Trophoblast cell (in vitro differentiated cells and primary cell): ENCODE measurements at regions not wholly inside any gene's neighbourhood (a gene's known extent, or its start where the extent isn't known, plus 50 kb on each side); places are given as distances from the start of the nearest gene placed in this dataset.

Source experiments
- DNase-seq, 2 donors: peaks; one replicate each; pipeline ENCODE4 v3.0.0-alpha.2; 2016
- H2AFZ ChIP-seq: 2 replicates; pipeline ENCODE4 v1.6.1; 2013; ENCODE audit warnings: low read length, moderate library complexity, mild to moderate bottlenecking; ENCODE audit not compliant: insufficient read depth, poor library complexity
- H2AK5ac ChIP-seq: 2 replicates; pipeline ENCODE4 v1.6.1; 2013; ENCODE audit warnings: mild to moderate bottlenecking, low read length
- H2BK120ac ChIP-seq: 2 replicates; pipeline ENCODE4 v1.6.1; 2013; ENCODE audit warnings: low read length, mild to moderate bottlenecking, moderate library complexity; ENCODE audit not compliant: insufficient read depth, poor library complexity
- H2BK12ac ChIP-seq: 2 replicates; pipeline ENCODE4 v1.6.1; 2013; ENCODE audit warnings: mild to moderate bottlenecking, low read length, moderate library complexity
- H2BK5ac ChIP-seq: 2 replicates; pipeline ENCODE4 v1.6.1; 2013; ENCODE audit warnings: low read length, low read depth, moderate library complexity, mild to moderate bottlenecking; ENCODE audit not compliant: poor library complexity
- H3K14ac ChIP-seq: 2 replicates; pipeline ENCODE4 v1.6.1; 2013; ENCODE audit warnings: mild to moderate bottlenecking, low read length
- H3K18ac ChIP-seq: 2 replicates; pipeline ENCODE4 v1.6.1; 2013; ENCODE audit warnings: mild to moderate bottlenecking, low read length
- H3K23ac ChIP-seq: 2 replicates; pipeline ENCODE4 v1.6.1; 2013; ENCODE audit warnings: low read length
- H3K27ac ChIP-seq: 2 replicates; pipeline ENCODE4 v1.5.1; 2013; ENCODE audit warnings: low read depth, mild to moderate bottlenecking, inconsistent platforms, low read length, moderate library complexity
- H3K27me3 ChIP-seq: 2 replicates; pipeline ENCODE4 v1.6.1; 2013; ENCODE audit warnings: inconsistent platforms, mild to moderate bottlenecking, low read length, moderate library complexity; ENCODE audit not compliant: insufficient read depth
- H3K36me3 ChIP-seq, 2 experiments: 1 replicate in 1 of 2; 2 replicates in 1 of 2; pipeline ENCODE4 v1.6.1; 2013; ENCODE audit warnings: low read length in 2 of 2, mild to moderate bottlenecking in 2 of 2, moderate library complexity in 1 of 2; ENCODE audit not compliant: insufficient read depth in 2 of 2, control insufficient read depth in 1 of 2
- H3K4ac ChIP-seq: 2 replicates; pipeline ENCODE4 v1.6.1; 2013; ENCODE audit warnings: low read depth, mild to moderate bottlenecking, low read length, moderate library complexity
- H3K4me1 ChIP-seq, 2 experiments: 1 replicate in 1 of 2; 2 replicates in 1 of 2; pipeline ENCODE4 v1.6.1; 2013; ENCODE audit warnings: low read length in 2 of 2, mild to moderate bottlenecking in 2 of 2, moderate library complexity in 1 of 2; ENCODE audit not compliant: insufficient read depth in 2 of 2, control insufficient read depth in 1 of 2
- H3K4me2 ChIP-seq: 2 replicates; pipeline ENCODE4 v1.6.1; 2013; ENCODE audit warnings: inconsistent platforms, mild to moderate bottlenecking, low read length, moderate library complexity
- H3K4me3 ChIP-seq: 2 replicates; pipeline ENCODE4 v1.5.1; 2013; ENCODE audit warnings: mild to moderate bottlenecking, low read depth, low read length, inconsistent platforms
- H3K79me1 ChIP-seq: one replicate; pipeline ENCODE4 v1.6.1; 2013; ENCODE audit warnings: low read length
- H3K79me2 ChIP-seq: 2 replicates; pipeline ENCODE4 v1.6.1; 2013; ENCODE audit warnings: low read length, mild to moderate bottlenecking; ENCODE audit not compliant: control insufficient read depth, insufficient read depth, poor library complexity
- H3K9ac ChIP-seq: 2 replicates; pipeline ENCODE4 v1.6.1; 2013; ENCODE audit warnings: mild to moderate bottlenecking, low read length
- H3K9me3 ChIP-seq: 2 replicates; pipeline ENCODE4 v1.6.1; 2013; ENCODE audit warnings: low read depth, mild to moderate bottlenecking, control low read depth, inconsistent platforms, low read length; ENCODE audit not compliant: insufficient read depth
- H4K12ac ChIP-seq: 2 replicates; pipeline ENCODE4 v1.6.1; 2013; ENCODE audit warnings: low read depth, mild to moderate bottlenecking, low read length, moderate library complexity
- H4K8ac ChIP-seq: 2 replicates; pipeline ENCODE4 v1.6.1; 2013; ENCODE audit warnings: low read depth, mild to moderate bottlenecking, low read length, moderate library complexity
- H4K91ac ChIP-seq: one replicate; pipeline ENCODE4 v1.6.1; 2013; ENCODE audit warnings: low read depth, mild to moderate bottlenecking, low read length, moderate library complexity
- whole genome bisulfite sequencing: extraction: QIAGEN DNeasy Blood & Tissue Kit; methylation state at CpG from one replicate; pipeline ENCODE4 v1.1.7; 2013; ENCODE audit warnings: missing lambda C conversion rate; ENCODE audit not compliant: insufficient read length, insufficient coverage; ENCODE audit errors: extremely low coverage; 5-methylcytosine and 5-hydroxymethylcytosine counted together

DNA sequence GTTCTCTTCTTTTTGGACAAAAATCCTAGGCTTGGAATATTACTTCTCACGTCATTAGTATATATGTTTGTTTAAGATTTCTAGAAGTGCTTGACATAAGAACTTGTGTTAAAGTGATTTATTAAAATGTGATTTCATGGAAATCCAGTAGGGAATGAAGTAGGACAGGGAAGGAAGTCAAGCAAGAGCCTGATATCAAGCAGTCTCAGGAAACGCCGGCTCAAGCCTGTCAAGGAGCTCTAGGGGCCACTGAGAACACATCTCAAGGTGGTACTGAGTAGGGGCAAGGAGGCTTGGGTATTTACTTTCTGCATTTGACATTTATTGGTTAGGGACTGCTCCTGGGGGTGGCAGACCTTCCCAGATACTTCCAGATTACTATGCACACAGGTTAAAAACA lies 920.9 kb upstream of the GJE1 start:
- H3K9me3 ChIP-seq: no peaks in the 10 kb centered on the region
- no peak overlapping the region for H2BK120ac ChIP-seq
- WGBS: no CpG with 5 or more reads among the region's 3 CpGs
- H3K4me1 ChIP-seq: no peaks in the 10 kb centered on the region
- no peak overlapping the region for H4K8ac ChIP-seq
- H2AFZ ChIP-seq: no peak overlapping the region
- no peak overlapping the region for H3K27ac ChIP-seq
- H3K79me1 ChIP-seq: no peaks in the 10 kb centered on the region
- no peak overlapping the region for H3K4ac ChIP-seq
- H4K91ac ChIP-seq: no peak overlapping the region
- H3K4me3 ChIP-seq: no peak overlapping the region
- no peak overlapping the region for H2BK12ac ChIP-seq
- no peak for DNase-seq
- H3K79me2 ChIP-seq: no peaks in the 10 kb centered on the region
- no peaks in the 10 kb centered on the region for H3K27me3 ChIP-seq
- H3K23ac ChIP-seq: no peak overlapping the region
- H3K18ac ChIP-seq: no peak overlapping the region
- H2AK5ac ChIP-seq: no peak overlapping the region
- no peak overlapping the region for H3K9ac ChIP-seq
- H3K14ac ChIP-seq: no peak overlapping the region
- no peak overlapping the region for H4K12ac ChIP-seq
- no peak overlapping the region for H3K4me2 ChIP-seq
- H2BK5ac ChIP-seq: no peak overlapping the region
- no peaks in the 10 kb centered on the region for H3K36me3 ChIP-seq

- Histone ChIP-seq H2BK5ac (no peak overlapping the region), H3K4me3 (no peak overlapping the region), H3K27ac (no peak overlapping the region), H2AK5ac (no peak overlapping the region), H3K4ac (no peak overlapping the region), H3K4me1 (no peaks in the 10 kb centered on the region), H2BK120ac (no peak overlapping the region), H3K14ac (no peak overlapping the region), H3K9me3 (no peaks in the 10 kb centered on the region), H4K8ac (no peak overlapping the region), H2AFZ (no peak overlapping the region), H4K12ac (no peak overlapping the region), H3K18ac (no peak overlapping the region), H3K79me2 (no peaks in the 10 kb centered on the region), H4K91ac (no peak overlapping the region), H3K23ac (no peak overlapping the region), H3K27me3 (no peaks in the 10 kb centered on the region), H3K79me1 (no peaks in the 10 kb centered on the region), H2BK12ac (no peak overlapping the region), H3K9ac (no peak overlapping the region), H3K4me2 (no peak overlapping the region), H3K36me3 (no peaks in the 10 kb centered on the region)
- no CpG with 5 or more reads among the region's 1 CpG for WGBS
- no peak for DNase-seq
These were observed 921.8 kb upstream of the GJE1 start for GRCh38 chr6:141210901-141211300.

DNA sequence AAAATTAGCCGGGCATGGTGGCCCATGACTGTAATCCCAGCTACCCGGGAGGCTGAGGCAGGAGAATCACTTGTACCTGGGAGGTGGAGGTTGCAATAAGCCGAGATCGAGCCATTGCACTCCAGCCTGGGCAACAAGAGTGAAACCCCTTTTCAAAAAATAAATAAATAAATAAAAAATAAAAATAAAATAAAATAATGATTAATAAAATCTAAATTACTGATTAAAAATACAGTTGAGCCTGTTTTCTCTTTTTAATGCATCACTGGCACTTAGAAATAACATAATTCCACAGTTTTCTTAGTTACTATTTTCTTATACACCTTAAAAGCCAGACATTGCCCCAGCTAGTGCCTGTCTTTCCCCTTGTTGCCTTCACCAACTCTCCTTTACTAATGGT lies 922.8 kb upstream of the GJE1 start:
- Histone ChIP-seq H3K9me3 (no peaks in the 10 kb centered on the region), H3K9ac (no peak overlapping the region), H3K23ac (no peak overlapping the region), H4K12ac (no peak overlapping the region), H3K14ac (no peak overlapping the region), H3K4me2 (no peak overlapping the region), H2BK12ac (no peak overlapping the region), H4K91ac (no peak overlapping the region), H2AK5ac (no peak overlapping the region), H3K4me3 (no peak overlapping the region), H3K79me1 (no peaks in the 10 kb centered on the region), H4K8ac (no peak overlapping the region), H3K36me3 (no peaks in the 10 kb centered on the region), H3K79me2 (no peaks in the 10 kb centered on the region), H3K4me1 (no peaks in the 10 kb centered on the region), H3K4ac (no peak overlapping the region), H3K27me3 (no peaks in the 10 kb centered on the region), H2BK5ac (no peak overlapping the region), H3K27ac (no peak overlapping the region), H2BK120ac (no peak overlapping the region), H3K18ac (no peak overlapping the region), H2AFZ (no peak overlapping the region)
- no peak for DNase-seq
- no CpG with 5 or more reads among the region's 4 CpGs for WGBS

GRCh38 chr6:141208101-141208500 lies 924.6 kb upstream of the GJE1 start:
- Histone ChIP-seq H3K79me2 (no peaks in the 10 kb centered on the region), H4K91ac (no peak overlapping the region), H4K12ac (no peak overlapping the region), H3K4me2 (no peak overlapping the region), H3K9me3 (no peaks in the 10 kb centered on the region), H2AK5ac (no peak overlapping the region), H3K27me3 (no peaks in the 10 kb centered on the region), H3K23ac (no peak overlapping the region), H4K8ac (no peak overlapping the region), H3K27ac (no peak overlapping the region), H3K18ac (no peak overlapping the region), H2BK12ac (no peak overlapping the region), H3K14ac (no peak overlapping the region), H3K4me1 (no peaks in the 10 kb centered on the region), H3K4me3 (no peak overlapping the region), H3K4ac (no peak overlapping the region), H3K79me1 (no peaks in the 10 kb centered on the region), H3K9ac (no peak overlapping the region), H2AFZ (no peak overlapping the region), H2BK5ac (no peak overlapping the region), H2BK120ac (no peak overlapping the region), H3K36me3 (no peaks in the 10 kb centered on the region)
- peak; percentile 45 to 96 for DNase-seq
- no CpG with 5 or more reads among the region's 1 CpG for WGBS
